HG03575 (cell line): ENCODE measurements at regions not wholly inside any gene's neighbourhood (a gene's known extent, or its start where the extent isn't known, plus 50 kb on each side); places are given as distances from the start of the nearest gene placed in this dataset.

Experiments used
- ATAC-seq: cut with Tn5 transposase; IDR thresholded peaks from one replicate; pipeline ENCODE4 v1.9.1; 2021; ENCODE audit not compliant: unreplicated experiment, insufficient number of reproducible peaks, low FRiP score; ENCODE audit errors: extremely low read depth

GRCh38 chr14:97426776-97427175 lies 629.6 kb downstream of the VRK1 start:
- no peak for ATAC-seq

DNA sequence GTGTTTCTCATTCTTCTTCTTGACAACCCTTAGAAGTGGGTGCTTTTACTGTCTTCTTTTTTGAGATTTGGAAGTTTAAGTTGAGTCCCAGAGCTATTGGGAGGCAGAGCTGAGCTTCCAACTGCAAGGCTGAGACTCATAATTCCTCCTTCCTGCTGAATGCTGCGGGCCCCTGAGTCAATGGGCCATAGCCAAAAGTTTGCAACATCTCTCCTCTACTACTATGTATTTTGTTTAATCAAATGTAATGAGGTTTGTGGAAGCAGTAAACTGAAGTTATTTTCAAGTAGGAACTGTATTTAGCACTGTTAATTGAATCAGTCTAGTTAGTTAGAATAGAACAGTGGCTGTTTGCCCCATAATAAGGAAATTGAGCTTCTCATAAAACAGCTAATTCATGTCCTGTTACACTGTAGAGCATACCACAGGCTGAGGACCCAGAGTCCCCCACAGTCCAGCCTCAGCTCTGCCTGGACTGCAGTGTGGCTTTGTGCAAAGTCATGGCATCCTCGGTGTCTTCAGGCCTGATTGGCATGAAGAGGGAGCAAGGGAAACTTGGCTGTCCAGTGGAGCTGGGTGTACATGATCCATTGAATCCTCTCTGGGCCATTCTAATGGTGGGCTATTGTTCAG lies 631.7 kb downstream of the VRK1 start:
- no peak for ATAC-seq

GRCh38 chr14:97432586-97432985 lies 635.4 kb downstream of the VRK1 start:
- ATAC-seq, result no peak

- no peak for ATAC-seq
Measured at GRCh38 chr14:97441740-97442362, 644.7 kb downstream of the VRK1 start.

DNA sequence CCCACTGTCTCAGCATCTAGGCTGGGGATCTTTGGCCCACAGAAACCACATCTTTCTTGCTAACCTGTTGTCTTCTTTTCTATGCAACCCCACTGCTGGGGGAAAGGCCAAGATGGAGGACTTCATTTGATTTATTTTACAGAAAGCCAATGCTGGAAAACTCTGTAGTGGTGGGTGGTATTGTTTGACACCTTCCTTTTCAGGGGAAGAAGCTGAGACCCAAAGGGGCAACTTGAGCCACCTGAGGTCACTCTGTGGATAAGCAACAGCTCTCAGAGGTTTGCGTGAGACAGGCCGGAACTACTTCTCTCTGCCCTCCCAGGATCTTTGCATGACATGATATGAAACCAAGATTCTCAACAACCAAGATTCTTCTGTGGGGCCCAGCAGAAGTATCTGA lies 645.2 kb downstream of the VRK1 start:
- no peak for ATAC-seq

DNA sequence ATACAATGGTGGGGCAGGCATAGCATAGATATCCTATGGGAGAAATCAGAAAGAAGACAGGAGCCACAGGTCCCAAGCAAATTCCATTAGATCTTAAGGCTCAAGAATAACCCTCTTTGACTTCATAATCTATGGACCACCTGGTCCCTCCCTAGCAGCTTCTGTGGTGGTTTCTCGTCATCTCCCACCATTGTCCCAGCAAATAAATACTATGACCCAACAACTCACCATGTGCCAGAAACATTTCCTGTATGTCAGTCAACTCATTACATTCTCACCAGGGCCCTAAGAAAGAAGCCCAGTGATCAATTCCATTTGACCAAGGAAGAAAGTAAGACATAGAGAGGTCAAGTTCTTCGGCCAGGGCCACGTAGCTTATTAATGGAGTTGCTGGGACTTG lies 646.2 kb downstream of the VRK1 start:
- ATAC-seq, result no peak

GRCh38 chr14:97444248-97444647 lies 647.1 kb downstream of the VRK1 start:
- no peak for ATAC-seq

GRCh38 chr14:97445367-97445766 lies 648.2 kb downstream of the VRK1 start:
- no peak for ATAC-seq

DNA sequence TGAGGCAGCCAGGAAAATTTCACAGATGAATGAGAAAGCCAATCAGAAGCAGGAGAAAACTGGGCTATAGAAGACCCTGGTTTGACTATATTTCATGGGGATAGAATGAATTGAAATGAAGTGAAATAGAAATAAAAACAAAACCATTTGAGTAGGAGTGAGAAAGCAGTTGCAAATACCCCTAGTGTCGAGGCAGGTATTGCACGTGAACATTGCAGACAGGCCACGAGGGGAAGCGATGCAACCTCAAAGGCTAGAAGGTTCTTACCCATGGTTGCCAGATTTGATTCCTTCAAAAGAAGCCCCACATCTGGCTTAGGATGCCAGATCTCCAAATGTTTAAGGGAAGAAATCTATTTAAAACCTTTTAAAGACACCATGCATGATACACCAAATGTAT lies 648.9 kb downstream of the VRK1 start:
- ATAC-seq, result no peak

GRCh38 chr14:97452314-97452713 lies 655.1 kb downstream of the VRK1 start:
- ATAC-seq, result no peak

GRCh38 chr14:97453991-97454390 lies 656.8 kb downstream of the VRK1 start:
- ATAC-seq, result no peak

DNA sequence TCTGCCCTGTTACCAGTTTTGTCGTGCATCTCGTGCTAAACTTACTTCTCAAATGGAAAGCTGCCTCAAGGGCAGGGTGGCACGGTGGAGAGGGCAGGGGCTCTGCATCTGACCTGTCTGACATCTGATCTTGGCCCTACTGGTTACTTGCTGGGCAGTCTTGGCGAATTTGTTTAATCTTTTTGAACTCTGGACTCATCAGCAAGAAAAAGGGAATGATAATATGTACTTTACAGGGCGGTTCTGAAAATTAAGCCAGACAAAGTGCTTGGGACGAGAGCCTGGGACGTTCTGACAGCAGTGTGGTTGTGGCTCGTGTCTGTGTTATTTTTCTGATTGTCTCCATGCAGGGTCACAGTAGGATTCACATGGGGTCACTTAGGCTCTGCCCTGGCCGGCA lies 659.3 kb downstream of the VRK1 start:
- ATAC-seq, result no peak

- ATAC-seq, result no peak
Measured at GRCh38 chr14:97456958-97457357, 659.8 kb downstream of the VRK1 start.

DNA sequence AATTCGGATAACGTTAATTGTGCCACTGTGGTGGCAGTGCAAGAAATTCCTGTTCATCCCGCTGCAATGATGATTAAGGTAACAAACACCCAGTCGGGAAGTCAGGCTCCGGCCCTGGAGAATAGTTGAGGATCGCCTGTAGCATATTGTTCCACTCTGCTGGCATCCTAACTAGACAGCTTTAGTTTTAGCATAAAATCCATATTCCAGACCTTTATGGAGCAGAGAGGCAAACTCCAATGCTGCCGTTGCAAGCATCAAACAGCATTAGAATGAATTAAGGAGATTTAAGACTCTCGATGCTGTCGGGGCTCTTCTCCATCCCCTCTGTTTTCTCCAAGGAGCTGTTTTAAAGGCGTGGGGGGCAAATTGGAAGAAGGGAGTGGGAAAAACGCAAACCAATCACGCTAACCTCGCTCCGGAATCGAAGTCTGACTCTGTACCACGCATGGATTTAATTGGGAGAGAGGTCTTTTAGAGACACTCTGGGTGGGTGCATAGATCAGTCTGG lies 660.4 kb downstream of the VRK1 start:
- ATAC-seq, result no peak

DNA sequence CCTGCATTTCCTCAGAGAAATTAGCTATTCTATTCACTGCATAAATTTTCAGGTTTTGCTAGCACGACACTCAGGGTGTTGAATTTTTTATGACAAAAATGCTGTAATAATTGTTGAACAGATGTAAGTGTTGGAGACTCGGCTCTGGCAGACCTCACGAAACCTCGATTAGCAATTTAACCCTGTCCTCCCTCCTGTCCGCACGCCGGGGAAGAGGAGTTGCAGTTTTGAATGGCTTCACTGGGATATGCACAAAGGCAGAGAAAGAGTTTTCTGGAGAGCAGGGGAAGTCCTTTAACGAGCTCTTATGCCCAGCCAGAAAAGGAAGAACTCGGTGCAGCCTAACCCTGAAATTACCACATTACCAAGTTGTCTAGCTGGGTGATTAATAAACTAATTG lies 661.1 kb downstream of the VRK1 start:
- ATAC-seq, result no peak

DNA sequence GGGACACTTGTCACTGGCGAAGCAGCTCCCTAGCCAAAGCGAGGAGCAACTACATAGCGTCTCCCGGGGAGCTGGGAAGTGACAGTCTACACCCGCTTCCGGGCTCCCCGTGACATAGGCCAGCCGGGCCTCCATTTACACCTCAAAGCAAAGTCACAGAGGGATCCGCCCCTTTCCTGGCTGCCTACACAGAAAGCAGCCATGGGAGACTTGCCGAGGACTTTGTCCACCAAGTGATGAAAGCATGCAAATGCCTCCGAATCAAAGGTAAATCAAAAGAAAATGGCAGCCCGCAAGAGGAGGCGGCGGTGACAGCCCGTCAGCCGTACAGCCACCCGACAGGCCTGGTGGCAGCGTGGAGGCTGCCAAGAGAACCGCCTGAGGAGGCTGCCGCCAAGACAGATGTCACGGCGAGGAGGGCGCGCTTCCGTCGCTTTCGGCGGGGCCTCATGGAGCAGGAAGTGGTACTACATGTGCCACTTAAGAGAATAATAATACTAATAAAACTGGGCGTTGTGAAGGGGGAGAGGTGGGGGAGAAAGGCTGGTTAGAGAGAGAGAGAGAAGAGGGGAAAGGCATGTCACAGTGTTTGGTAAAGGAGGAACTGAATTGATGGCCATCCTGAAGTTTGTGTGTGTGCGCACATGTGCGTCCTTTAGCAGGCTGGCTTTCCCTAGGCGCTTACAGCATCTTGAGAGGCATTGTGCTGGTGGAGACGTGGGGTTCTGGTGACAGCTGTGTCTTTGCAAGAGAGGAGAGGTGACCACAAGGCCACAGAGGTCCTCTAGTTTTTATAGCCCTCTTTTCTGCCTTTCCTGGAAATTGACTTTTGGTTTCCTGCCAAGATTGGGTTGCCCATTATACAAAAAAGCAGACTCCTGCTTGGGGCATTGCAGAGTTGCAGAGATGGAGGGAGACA lies 661.7 kb downstream of the VRK1 start:
- ATAC-seq, result no peak

- ATAC-seq, result no peak
Measured at GRCh38 chr14:97462081-97462480, 664.9 kb downstream of the VRK1 start.

DNA sequence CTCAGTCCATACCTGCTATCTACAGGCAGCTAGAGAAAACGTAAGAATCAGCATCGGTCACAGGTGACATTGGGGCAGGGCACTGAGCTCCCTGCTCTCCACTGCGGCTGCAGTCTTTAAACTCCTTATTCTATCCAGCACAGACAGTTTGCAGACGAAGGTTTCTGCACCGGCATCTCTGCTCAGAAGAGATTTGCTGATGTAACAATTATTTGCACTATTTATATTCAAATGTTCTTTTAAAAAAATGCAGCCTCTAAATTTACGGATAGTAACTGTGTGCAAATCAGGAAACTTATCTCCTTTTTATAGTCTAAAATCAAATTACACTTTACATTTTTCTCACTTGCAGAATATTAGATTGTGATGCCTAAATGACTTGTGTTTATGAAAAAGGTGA lies 671.0 kb downstream of the VRK1 start:
- ATAC-seq, result no peak

DNA sequence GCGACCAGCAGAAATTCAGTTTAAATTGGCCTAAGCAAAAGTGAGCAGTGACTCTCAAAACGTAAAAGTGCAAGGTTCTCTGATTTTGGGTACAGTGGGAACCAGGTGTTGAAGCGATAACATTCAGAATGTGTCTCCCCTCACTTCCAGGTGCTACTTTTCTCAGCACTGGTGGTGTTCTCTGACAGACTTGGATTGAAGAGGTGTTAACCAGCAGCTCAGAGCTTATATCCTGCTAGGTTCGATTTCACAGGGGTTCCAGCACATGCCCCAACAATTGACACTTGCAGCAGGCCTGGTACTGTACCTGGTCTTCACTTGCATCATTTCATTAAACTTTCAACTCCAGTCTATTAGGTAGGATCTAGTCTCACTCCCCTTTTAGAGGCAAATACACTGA lies 680.2 kb downstream of the VRK1 start:
- ATAC-seq, result no peak

DNA sequence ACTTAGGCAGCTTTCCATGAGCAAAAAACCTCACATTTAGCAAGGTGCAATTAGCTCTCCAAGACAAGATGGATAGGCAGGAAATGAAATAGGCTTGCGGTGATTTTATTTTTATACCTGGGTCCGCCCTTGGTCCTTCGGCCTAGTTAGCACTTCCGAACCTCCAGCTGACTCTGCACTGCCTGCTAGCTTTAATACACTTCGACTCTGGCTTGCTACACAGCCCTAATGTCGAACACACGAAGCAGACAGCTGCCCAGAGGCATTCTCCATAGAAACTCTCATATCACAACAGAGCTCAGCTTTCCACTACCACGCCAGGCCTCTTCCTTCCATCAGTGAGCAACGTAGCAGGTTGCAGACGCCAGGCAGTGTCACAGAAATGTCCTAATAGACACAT lies 688.0 kb downstream of the VRK1 start:
- ATAC-seq, result no peak
